H1 (cell line): ENCODE measurements at regions not wholly inside any gene's neighbourhood (a gene's known extent, or its start where the extent isn't known, plus 50 kb on each side); places are given as distances from the start of the nearest gene placed in this dataset.

Experiments
- CBX5 ChIP-seq: fragments of 300-800, 300-1000 bp; sonication (generic); IDR thresholded peaks from 2 replicates; pipeline ENCODE4 v1.7.1; 2016; ENCODE audit warnings: antibody characterized with exemption, low read length, low read depth
- CHD2 ChIP-seq: IDR thresholded peaks from 2 replicates; pipeline ENCODE4 v1.6.1; 2012; ENCODE audit warnings: low read length, improper control_type of control experiment
- POLR2A ChIP-seq, 2 experiments: IDR thresholded peaks; 1 replicate in 1 of 2; 2 replicates in 1 of 2; pipeline ENCODE4 v1.6.1; 2011; ENCODE audit warnings: low read depth in 2 of 2, low read length in 2 of 2, mild to moderate bottlenecking in 2 of 2; ENCODE audit errors: control extremely low read depth in 1 of 2
- POU5F1 ChIP-seq: IDR thresholded peaks from 2 replicates; pipeline ENCODE4 v1.6.1; 2011; ENCODE audit warnings: low read depth, mild to moderate bottlenecking, low read length, moderate library complexity
- RXRA ChIP-seq: IDR thresholded peaks from 2 replicates; pipeline ENCODE4 v1.6.1; 2011; ENCODE audit warnings: low read depth, mild to moderate bottlenecking, low read length, moderate library complexity; ENCODE audit not compliant: insufficient read depth
- SP1 ChIP-seq: IDR thresholded peaks from 2 replicates; pipeline ENCODE4 v1.6.1; 2011; ENCODE audit warnings: low read depth, low read length
- SP4 ChIP-seq: IDR thresholded peaks from 2 replicates; pipeline ENCODE4 v1.6.1; 2012; ENCODE audit warnings: low read length, inconsistent platforms
- TCF12 ChIP-seq: IDR thresholded peaks from 2 replicates; pipeline ENCODE4 v1.6.1; 2011; ENCODE audit warnings: low read depth, mild to moderate bottlenecking, low read length
- TF ChIP-seq, protein P1 (sequence below): fragments of 300-600 bp; sonication (generic); IDR thresholded peaks from 2 replicates; pipeline ENCODE4 v1.7.1; 2012; ENCODE audit warnings: low read length, moderate library complexity, mild to moderate bottlenecking, inconsistent platforms; ENCODE audit not compliant: insufficient replicate concordance

GRCh38 chr1:112230232-112230631 is 165.8 kb upstream of the CTTNBP2NL start (continued):
- TF ChIP-seq, protein P1, sequence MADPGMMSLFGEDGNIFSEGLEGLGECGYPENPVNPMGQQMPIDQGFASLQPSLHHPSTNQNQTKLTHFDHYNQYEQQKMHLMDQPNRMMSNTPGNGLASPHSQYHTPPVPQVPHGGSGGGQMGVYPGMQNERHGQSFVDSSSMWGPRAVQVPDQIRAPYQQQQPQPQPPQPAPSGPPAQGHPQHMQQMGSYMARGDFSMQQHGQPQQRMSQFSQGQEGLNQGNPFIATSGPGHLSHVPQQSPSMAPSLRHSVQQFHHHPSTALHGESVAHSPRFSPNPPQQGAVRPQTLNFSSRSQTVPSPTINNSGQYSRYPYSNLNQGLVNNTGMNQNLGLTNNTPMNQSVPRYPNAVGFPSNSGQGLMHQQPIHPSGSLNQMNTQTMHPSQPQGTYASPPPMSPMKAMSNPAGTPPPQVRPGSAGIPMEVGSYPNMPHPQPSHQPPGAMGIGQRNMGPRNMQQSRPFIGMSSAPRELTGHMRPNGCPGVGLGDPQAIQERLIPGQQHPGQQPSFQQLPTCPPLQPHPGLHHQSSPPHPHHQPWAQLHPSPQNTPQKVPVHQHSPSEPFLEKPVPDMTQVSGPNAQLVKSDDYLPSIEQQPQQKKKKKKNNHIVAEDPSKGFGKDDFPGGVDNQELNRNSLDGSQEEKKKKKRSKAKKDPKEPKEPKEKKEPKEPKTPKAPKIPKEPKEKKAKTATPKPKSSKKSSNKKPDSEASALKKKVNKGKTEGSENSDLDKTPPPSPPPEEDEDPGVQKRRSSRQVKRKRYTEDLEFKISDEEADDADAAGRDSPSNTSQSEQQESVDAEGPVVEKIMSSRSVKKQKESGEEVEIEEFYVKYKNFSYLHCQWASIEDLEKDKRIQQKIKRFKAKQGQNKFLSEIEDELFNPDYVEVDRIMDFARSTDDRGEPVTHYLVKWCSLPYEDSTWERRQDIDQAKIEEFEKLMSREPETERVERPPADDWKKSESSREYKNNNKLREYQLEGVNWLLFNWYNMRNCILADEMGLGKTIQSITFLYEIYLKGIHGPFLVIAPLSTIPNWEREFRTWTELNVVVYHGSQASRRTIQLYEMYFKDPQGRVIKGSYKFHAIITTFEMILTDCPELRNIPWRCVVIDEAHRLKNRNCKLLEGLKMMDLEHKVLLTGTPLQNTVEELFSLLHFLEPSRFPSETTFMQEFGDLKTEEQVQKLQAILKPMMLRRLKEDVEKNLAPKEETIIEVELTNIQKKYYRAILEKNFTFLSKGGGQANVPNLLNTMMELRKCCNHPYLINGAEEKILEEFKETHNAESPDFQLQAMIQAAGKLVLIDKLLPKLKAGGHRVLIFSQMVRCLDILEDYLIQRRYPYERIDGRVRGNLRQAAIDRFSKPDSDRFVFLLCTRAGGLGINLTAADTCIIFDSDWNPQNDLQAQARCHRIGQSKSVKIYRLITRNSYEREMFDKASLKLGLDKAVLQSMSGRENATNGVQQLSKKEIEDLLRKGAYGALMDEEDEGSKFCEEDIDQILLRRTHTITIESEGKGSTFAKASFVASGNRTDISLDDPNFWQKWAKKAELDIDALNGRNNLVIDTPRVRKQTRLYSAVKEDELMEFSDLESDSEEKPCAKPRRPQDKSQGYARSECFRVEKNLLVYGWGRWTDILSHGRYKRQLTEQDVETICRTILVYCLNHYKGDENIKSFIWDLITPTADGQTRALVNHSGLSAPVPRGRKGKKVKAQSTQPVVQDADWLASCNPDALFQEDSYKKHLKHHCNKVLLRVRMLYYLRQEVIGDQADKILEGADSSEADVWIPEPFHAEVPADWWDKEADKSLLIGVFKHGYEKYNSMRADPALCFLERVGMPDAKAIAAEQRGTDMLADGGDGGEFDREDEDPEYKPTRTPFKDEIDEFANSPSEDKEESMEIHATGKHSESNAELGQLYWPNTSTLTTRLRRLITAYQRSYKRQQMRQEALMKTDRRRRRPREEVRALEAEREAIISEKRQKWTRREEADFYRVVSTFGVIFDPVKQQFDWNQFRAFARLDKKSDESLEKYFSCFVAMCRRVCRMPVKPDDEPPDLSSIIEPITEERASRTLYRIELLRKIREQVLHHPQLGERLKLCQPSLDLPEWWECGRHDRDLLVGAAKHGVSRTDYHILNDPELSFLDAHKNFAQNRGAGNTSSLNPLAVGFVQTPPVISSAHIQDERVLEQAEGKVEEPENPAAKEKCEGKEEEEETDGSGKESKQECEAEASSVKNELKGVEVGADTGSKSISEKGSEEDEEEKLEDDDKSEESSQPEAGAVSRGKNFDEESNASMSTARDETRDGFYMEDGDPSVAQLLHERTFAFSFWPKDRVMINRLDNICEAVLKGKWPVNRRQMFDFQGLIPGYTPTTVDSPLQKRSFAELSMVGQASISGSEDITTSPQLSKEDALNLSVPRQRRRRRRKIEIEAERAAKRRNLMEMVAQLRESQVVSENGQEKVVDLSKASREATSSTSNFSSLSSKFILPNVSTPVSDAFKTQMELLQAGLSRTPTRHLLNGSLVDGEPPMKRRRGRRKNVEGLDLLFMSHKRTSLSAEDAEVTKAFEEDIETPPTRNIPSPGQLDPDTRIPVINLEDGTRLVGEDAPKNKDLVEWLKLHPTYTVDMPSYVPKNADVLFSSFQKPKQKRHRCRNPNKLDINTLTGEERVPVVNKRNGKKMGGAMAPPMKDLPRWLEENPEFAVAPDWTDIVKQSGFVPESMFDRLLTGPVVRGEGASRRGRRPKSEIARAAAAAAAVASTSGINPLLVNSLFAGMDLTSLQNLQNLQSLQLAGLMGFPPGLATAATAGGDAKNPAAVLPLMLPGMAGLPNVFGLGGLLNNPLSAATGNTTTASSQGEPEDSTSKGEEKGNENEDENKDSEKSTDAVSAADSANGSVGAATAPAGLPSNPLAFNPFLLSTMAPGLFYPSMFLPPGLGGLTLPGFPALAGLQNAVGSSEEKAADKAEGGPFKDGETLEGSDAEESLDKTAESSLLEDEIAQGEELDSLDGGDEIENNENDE: no peak
- no peak for TF ChIP-seq POLR2A (IDR thresholded peaks at IDR 0.05; ENCODE audit: control extremely low read depth in 1 of 2, low read depth in 2 of 2, low read length in 2 of 2)
- no peak for TF ChIP-seq TCF12
- no peak for TF ChIP-seq POU5F1
- no peak for TF ChIP-seq CBX5
- no peak for TF ChIP-seq CHD2
- TF ChIP-seq SP4: no peak
- no peak for TF ChIP-seq SP1
- no peak for TF ChIP-seq RXRA
